ENCODE measurements at regions not wholly inside any gene's neighbourhood (a gene's known extent, or its start where the extent isn't known, plus 50 kb on each side); places are given as distances from the start of the nearest gene placed in this dataset.

DNA sequence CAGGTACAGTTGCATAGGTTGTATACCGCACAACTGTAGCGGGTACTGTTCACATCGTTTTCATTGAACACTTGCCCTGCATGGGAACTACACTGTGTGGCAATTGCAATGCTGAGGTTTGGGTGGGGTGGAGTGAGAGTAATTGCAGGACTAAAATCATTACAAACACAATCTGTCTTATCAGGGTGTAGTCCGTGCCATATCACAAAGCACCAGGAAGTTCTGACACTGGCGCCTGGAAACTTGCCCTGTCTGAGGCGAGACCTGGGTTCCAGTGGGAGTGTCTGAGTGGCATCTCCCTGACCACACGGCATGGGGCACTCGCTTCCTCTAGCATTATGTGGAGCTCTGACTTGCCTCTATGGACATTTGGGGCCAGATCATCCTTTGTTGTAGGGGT, 153.4 kb downstream of the RGS9 start:
- Histone ChIP-seq H3K36me3 (ENCODE audit: insufficient read depth, insufficient read length, low read length) (no peaks in the 10 kb centered on the region), H3K4me1 (ENCODE audit: insufficient read depth, insufficient read length) (peaks cover 7% of the 10 kb centered on the region), H3K27me3 (ENCODE audit: insufficient read depth, insufficient read length) (no peaks in the 10 kb centered on the region), H3K9me3 (ENCODE audit: insufficient read depth, low read length) (peaks cover 5% of the 10 kb centered on the region; the same call in 1 of the 2 replicates), H3K4me3 (ENCODE audit: insufficient read length, low read depth) (no peak overlapping the region), H3K9ac (ENCODE audit: insufficient read length, low read depth) (no peak overlapping the region)
- DNase-seq (ENCODE audit: low read depth, low spot score): no peak
- no peak for TF ChIP-seq ZNF274 (IDR thresholded peaks at IDR 0.05; ENCODE audit: low read depth, low read length)
- TF ChIP-seq SUZ12 (IDR thresholded peaks at IDR 0.05; ENCODE audit: extremely low read depth, insufficient read depth, insufficient read length): no peak
- no peak for TF ChIP-seq YY1 (IDR thresholded peaks at IDR 0.05; ENCODE audit: insufficient read depth, insufficient read length)

DNA sequence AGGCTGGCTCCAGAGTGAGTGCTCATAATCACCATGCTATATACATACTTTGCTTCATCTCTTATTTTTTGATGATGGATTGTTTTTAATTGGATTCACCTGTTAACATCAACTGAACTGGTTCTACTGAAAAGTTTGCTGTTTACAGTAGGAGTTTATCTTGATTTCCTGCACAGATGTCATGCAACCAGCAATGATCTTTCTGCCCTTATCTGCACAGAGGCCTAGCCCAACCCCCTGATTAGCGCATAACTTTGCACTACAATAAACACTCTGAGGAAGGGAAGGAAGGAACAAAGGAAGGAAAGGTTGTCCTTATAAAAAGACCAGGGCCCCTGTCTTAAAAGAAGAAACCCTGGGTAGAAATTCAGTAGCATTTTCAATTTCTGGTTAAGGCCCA, 152.9 kb downstream of the RGS9 start:
- peaks cover 7% of the 10 kb centered on the region for H3K4me1 ChIP-seq (ENCODE audit: insufficient read depth, insufficient read length)
- no peak overlapping the region for H3K9ac ChIP-seq (ENCODE audit: insufficient read length, low read depth)
- TF ChIP-seq ZNF274 (IDR thresholded peaks at IDR 0.05; ENCODE audit: low read depth, low read length) (no peak), SUZ12 (IDR thresholded peaks at IDR 0.05; ENCODE audit: extremely low read depth, insufficient read depth, insufficient read length) (no peak), YY1 (IDR thresholded peaks at IDR 0.05; ENCODE audit: insufficient read depth, insufficient read length) (no peak)
- DNase-seq (ENCODE audit: low read depth, low spot score): no peak
- no peaks in the 10 kb centered on the region for H3K27me3 ChIP-seq (ENCODE audit: insufficient read depth, insufficient read length)
- H3K4me3 ChIP-seq (ENCODE audit: insufficient read length, low read depth): no peak overlapping the region
- no peaks in the 10 kb centered on the region for H3K36me3 ChIP-seq (ENCODE audit: insufficient read depth, insufficient read length, low read length)
- peaks cover 5% of the 10 kb centered on the region; the same call in 1 of the 2 replicates for H3K9me3 ChIP-seq (ENCODE audit: insufficient read depth, low read length)

DNA sequence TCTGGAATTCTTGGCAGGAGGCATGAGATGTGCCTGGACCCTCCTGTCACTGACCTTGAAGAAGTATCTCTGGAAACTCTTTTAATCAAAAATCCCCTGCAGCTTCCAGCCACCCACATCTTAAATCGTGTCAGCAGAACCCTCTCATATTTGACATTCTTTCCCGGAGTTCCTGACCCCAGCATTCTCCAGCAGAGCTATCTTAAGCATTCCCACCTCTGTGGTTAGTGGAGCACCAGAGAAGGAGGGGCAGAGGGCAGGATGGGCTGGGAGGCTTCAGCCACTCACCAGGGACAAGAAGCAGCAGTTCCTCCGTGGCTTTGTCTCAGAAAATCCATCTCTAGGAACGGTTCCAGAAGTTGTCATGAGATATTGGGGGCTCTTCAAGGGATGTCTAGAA, 149.9 kb downstream of the RGS9 start:
- DNase-seq (ENCODE audit: low read depth, low spot score): peak; percentile 30
- peaks cover 2% of the 10 kb centered on the region for H3K4me1 ChIP-seq (ENCODE audit: insufficient read depth, insufficient read length)
- no peak overlapping the region for H3K4me3 ChIP-seq (ENCODE audit: insufficient read length, low read depth)
- no peaks in the 10 kb centered on the region for H3K36me3 ChIP-seq (ENCODE audit: insufficient read depth, insufficient read length, low read length)
- no peaks in the 10 kb centered on the region for H3K27me3 ChIP-seq (ENCODE audit: insufficient read depth, insufficient read length)
- H3K9ac ChIP-seq (ENCODE audit: insufficient read length, low read depth): no peak overlapping the region
- TF ChIP-seq YY1 (IDR thresholded peaks at IDR 0.05; ENCODE audit: insufficient read depth, insufficient read length): no peak
- TF ChIP-seq SUZ12 (IDR thresholded peaks at IDR 0.05; ENCODE audit: extremely low read depth, insufficient read depth, insufficient read length): no peak
- TF ChIP-seq ZNF274 (IDR thresholded peaks at IDR 0.05; ENCODE audit: low read depth, low read length): no peak
- H3K9me3 ChIP-seq (ENCODE audit: insufficient read depth, low read length): peaks cover 5% of the 10 kb centered on the region; the same call in 1 of the 2 replicates

DNA sequence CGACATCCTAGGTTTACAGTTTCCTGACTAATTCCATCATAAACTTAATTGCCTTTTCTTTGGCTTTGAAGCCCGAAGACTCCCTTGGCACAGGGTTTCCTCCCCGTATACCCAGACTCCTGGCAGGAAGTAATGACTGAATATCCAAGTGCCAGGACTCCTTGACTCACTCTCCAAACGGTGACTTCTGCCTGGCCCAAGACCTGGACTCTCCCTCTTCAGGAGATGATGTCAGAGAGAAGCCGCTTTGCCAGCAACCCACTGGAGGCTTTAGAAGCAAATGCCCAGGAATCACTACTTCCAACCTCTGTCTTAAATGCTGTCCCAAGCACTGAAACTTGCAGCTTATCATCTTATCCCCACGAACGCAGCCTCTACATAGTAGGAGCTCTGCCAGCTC, 146.5 kb downstream of the RGS9 start:
- H3K9ac ChIP-seq (ENCODE audit: insufficient read length, low read depth): no peak overlapping the region

DNA sequence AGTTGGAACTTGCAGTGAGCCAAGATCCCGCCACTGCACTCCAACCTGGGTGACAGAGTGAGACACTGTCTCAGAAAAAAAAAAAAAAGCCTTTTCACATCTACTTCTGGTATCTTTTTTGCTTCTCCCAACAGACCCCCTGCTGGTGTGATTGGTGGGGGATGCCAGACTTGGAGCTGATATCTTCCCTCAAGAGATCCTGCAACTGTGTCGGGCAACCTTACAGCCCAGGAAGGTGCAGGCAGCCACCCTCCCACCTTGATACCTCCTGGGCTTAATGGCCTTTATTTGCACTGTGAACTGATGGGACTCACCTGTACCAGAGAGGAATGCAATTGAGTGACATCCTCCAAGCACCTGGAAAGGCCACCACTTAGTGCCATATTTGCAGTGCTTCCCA, 142.3 kb downstream of the RGS9 start:
- no peaks in the 10 kb centered on the region for H3K9me3 ChIP-seq (ENCODE audit: insufficient read depth, low read length)
- no peaks in the 10 kb centered on the region for H3K27me3 ChIP-seq (ENCODE audit: insufficient read depth, insufficient read length)
- no peak for TF ChIP-seq ZNF274 (IDR thresholded peaks at IDR 0.05; ENCODE audit: low read depth, low read length)
- TF ChIP-seq YY1 (IDR thresholded peaks at IDR 0.05; ENCODE audit: insufficient read depth, insufficient read length): no peak
- no peak for TF ChIP-seq SUZ12 (IDR thresholded peaks at IDR 0.05; ENCODE audit: extremely low read depth, insufficient read depth, insufficient read length)
- H3K4me1 ChIP-seq (ENCODE audit: insufficient read depth, insufficient read length): peaks cover 4% of the 10 kb centered on the region
- DNase-seq (ENCODE audit: low read depth, low spot score): no peak
- no peak overlapping the region for H3K9ac ChIP-seq (ENCODE audit: insufficient read length, low read depth)
- no peaks in the 10 kb centered on the region for H3K36me3 ChIP-seq (ENCODE audit: insufficient read depth, insufficient read length, low read length)
- no peak overlapping the region for H3K4me3 ChIP-seq (ENCODE audit: insufficient read length, low read depth)

More for the DNA sequence above, 146.5 kb downstream of the RGS9 start:
- no peaks in the 10 kb centered on the region for H3K36me3 ChIP-seq (ENCODE audit: insufficient read depth, insufficient read length, low read length)
- H3K4me3 ChIP-seq (ENCODE audit: insufficient read length, low read depth): no peak overlapping the region
- no peak for DNase-seq (ENCODE audit: low read depth, low spot score)
- peaks cover 5% of the 10 kb centered on the region; the same call in 1 of the 2 replicates for H3K9me3 ChIP-seq (ENCODE audit: insufficient read depth, low read length)
- no peaks in the 10 kb centered on the region for H3K4me1 ChIP-seq (ENCODE audit: insufficient read depth, insufficient read length)
- no peaks in the 10 kb centered on the region for H3K27me3 ChIP-seq (ENCODE audit: insufficient read depth, insufficient read length)
- no peak for TF ChIP-seq YY1 (IDR thresholded peaks at IDR 0.05; ENCODE audit: insufficient read depth, insufficient read length)
- no peak for TF ChIP-seq ZNF274 (IDR thresholded peaks at IDR 0.05; ENCODE audit: low read depth, low read length)
- no peak for TF ChIP-seq SUZ12 (IDR thresholded peaks at IDR 0.05; ENCODE audit: extremely low read depth, insufficient read depth, insufficient read length)

DNA sequence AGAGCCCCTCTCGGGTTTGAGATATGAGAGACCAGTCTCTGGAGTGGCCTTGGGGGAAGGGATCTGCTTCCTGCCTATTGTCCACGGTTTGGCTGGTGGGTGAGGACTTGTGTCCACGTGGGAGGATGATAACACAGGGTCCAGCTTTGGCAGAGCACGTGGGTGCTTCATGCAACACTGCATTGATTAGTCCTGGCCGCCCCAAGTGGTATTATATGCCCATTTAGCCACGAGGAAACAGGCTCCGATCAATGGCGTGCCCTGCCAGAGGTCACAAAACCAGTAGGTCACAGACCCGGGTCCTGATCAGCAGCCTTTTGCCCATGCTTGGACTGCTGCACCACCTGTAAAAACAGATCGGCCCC, 141.6 kb downstream of the RGS9 start:
- Histone ChIP-seq H3K9ac (ENCODE audit: insufficient read length, low read depth) (peak overlapping the region; percentile 45), H3K27me3 (ENCODE audit: insufficient read depth, insufficient read length) (no peaks in the 10 kb centered on the region), H3K4me1 (ENCODE audit: insufficient read depth, insufficient read length) (peaks cover 4% of the 10 kb centered on the region), H3K4me3 (ENCODE audit: insufficient read length, low read depth) (no peak overlapping the region), H3K9me3 (ENCODE audit: insufficient read depth, low read length) (no peaks in the 10 kb centered on the region), H3K36me3 (ENCODE audit: insufficient read depth, insufficient read length, low read length) (no peaks in the 10 kb centered on the region)
- no peak for DNase-seq (ENCODE audit: low read depth, low spot score)
- no peak for TF ChIP-seq SUZ12 (IDR thresholded peaks at IDR 0.05; ENCODE audit: extremely low read depth, insufficient read depth, insufficient read length)
- TF ChIP-seq YY1 (IDR thresholded peaks at IDR 0.05; ENCODE audit: insufficient read depth, insufficient read length): no peak
- no peak for TF ChIP-seq ZNF274 (IDR thresholded peaks at IDR 0.05; ENCODE audit: low read depth, low read length)

DNA sequence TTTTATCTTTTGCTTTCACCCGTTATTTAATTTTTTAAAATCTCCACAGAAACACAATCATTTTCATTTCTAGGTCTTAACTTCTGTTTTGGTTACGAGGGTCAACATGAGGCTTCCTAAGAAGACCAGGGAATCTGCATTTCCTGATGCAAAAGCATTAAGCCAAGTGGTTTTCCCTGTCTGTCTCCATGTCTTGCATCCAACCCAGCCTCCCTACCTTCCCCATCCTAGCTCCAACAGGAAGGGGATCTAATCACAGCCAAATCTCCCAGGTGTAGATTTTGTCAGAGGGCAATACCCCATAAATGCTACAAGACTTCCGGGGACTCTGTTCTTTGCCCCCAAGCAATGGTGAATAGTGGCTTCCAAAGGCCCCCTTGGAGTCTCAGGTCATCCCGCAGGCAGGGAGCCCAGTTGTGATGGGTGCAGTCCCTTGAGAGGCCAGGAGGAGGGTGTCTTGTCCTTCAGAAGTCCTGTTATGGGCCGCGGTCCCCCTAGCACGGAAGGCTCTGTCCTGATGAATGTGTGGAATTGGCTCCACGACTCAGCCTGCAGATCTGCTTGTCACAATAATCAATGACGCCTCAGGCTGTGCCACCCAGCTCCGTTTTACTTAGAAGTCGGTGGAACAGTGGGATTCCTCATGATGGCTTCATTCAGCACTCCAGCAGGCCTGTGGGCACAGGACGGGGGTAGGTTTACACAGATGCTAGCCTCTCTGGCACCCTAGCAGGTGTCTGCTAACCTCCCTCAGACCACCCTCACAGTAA, 141.1 kb downstream of the RGS9 start:
- Histone ChIP-seq H3K9ac (ENCODE audit: insufficient read length, low read depth) (peak overlapping the region; percentile 45), H3K27me3 (ENCODE audit: insufficient read depth, insufficient read length) (no peaks in the 10 kb centered on the region), H3K4me1 (ENCODE audit: insufficient read depth, insufficient read length) (peaks cover 4% of the 10 kb centered on the region), H3K36me3 (ENCODE audit: insufficient read depth, insufficient read length, low read length) (no peaks in the 10 kb centered on the region), H3K4me3 (ENCODE audit: insufficient read length, low read depth) (no peak overlapping the region), H3K9me3 (ENCODE audit: insufficient read depth, low read length) (no peaks in the 10 kb centered on the region)
- DNase-seq (ENCODE audit: low read depth, low spot score): peak; percentile 54
- TF ChIP-seq ZNF274 (IDR thresholded peaks at IDR 0.05; ENCODE audit: low read depth, low read length) (no peak), SUZ12 (IDR thresholded peaks at IDR 0.05; ENCODE audit: extremely low read depth, insufficient read depth, insufficient read length) (no peak), YY1 (IDR thresholded peaks at IDR 0.05; ENCODE audit: insufficient read depth, insufficient read length) (no peak)
